ENCODE measurements at regions not wholly inside any gene's neighbourhood (a gene's known extent, or its start where the extent isn't known, plus 50 kb on each side); places are given as distances from the start of the nearest gene placed in this dataset.

DNA sequence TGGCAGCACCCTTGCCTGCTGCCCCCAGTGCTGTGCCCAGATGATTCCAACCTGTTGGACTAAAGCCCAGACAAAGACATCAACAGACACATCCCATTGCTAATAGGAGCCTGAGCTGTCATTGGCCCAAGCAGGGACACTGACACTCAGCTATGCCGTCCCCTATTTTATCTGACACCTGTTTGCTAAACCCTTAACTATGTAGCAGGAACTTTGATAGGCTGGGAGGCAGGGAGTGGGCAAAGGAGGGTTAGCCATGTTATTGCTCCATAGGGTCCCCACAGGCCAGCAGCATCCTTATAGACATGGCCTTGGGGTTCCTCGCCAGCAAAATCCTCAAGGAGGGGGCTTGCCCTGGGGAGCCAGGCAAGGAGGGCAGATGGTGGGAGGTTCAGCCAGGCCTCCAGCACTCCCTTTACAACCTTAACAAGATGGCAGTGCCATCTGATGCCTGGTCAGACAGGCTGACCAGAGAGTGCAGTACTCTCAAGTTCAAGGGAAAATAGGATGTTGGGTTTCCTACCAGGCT, 50.4 kb upstream of the CDKN2AIPNL start:
- Histone ChIP-seq H4K20me1 (ENCODE audit: insufficient read depth, low read length) (no peaks in the 10 kb centered on the region), H3K27me3 (ENCODE audit: insufficient read depth, low read length) (no peaks in the 10 kb centered on the region), H3K36me3 (ENCODE audit: insufficient read depth, low read length) (no peaks in the 10 kb centered on the region), H3K9ac (ENCODE audit: low read length) (no peak overlapping the region), H3K4me1 (ENCODE audit: insufficient read depth, low read length, severe bottlenecking) (peaks cover 17% of the 10 kb centered on the region), H3K9me2 (ENCODE audit: low read depth, low read length) (no peaks in the 10 kb centered on the region), H2AFZ (ENCODE audit: low read length) (no peak overlapping the region), H3K4me2 (ENCODE audit: low read length) (no peak overlapping the region), H3K79me2 (ENCODE audit: insufficient read depth, low read length) (no peaks in the 10 kb centered on the region), H3K9me3 (ENCODE audit: low read length) (no peaks in the 10 kb centered on the region), H3K4me3 (ENCODE audit: low read depth, low read length, poor library complexity, severe bottlenecking) (no peak overlapping the region), H3K27ac (ENCODE audit: low read depth, low read length, poor library complexity, severe bottlenecking) (no peak overlapping the region), H3F3A (ENCODE audit: insufficient read depth, low read length) (no peaks in the 10 kb centered on the region)
- TF ChIP-seq EZH2 (IDR thresholded peaks at IDR 0.05; ENCODE audit: borderline replicate concordance, low read length): no peak
- TF ChIP-seq, protein P1, sequence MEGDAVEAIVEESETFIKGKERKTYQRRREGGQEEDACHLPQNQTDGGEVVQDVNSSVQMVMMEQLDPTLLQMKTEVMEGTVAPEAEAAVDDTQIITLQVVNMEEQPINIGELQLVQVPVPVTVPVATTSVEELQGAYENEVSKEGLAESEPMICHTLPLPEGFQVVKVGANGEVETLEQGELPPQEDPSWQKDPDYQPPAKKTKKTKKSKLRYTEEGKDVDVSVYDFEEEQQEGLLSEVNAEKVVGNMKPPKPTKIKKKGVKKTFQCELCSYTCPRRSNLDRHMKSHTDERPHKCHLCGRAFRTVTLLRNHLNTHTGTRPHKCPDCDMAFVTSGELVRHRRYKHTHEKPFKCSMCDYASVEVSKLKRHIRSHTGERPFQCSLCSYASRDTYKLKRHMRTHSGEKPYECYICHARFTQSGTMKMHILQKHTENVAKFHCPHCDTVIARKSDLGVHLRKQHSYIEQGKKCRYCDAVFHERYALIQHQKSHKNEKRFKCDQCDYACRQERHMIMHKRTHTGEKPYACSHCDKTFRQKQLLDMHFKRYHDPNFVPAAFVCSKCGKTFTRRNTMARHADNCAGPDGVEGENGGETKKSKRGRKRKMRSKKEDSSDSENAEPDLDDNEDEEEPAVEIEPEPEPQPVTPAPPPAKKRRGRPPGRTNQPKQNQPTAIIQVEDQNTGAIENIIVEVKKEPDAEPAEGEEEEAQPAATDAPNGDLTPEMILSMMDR (IDR thresholded peaks at IDR 0.05; ENCODE audit: low read length): no peak
